ENCODE measurements at regions not wholly inside any gene's neighbourhood (a gene's known extent, or its start where the extent isn't known, plus 50 kb on each side); places are given as distances from the start of the nearest gene placed in this dataset.

GRCh38 chr18:76715012-76715610 is 107.2 kb upstream of the ZNF236 start:
- TF ChIP-seq ATF3 (CRISPR knock-in tag; conservative IDR thresholded peaks at IDR 0.05), result no peak
- no peak for TF ChIP-seq CTCF (IDR thresholded peaks at IDR 0.05)
- TF ChIP-seq ZNF281 (CRISPR knock-in tag; IDR thresholded peaks at IDR 0.05), result no peak
- no peak for TF ChIP-seq ZNF425 (CRISPR knock-in tag; conservative IDR thresholded peaks at IDR 0.05)
- TF ChIP-seq PREB (CRISPR knock-in tag; IDR thresholded peaks at IDR 0.05; ENCODE audit: borderline replicate concordance), result no peak
- no peak for TF ChIP-seq ESRRA (CRISPR knock-in tag; IDR thresholded peaks at IDR 0.05; ENCODE audit: borderline replicate concordance)
- TF ChIP-seq ZNF423 (CRISPR knock-in tag; IDR thresholded peaks at IDR 0.05), result no peak
- no peak for TF ChIP-seq ELF4 (CRISPR knock-in tag; IDR thresholded peaks at IDR 0.05; ENCODE audit: low read depth)
- TF ChIP-seq NFYB (CRISPR knock-in tag; conservative IDR thresholded peaks at IDR 0.05; ENCODE audit: low read depth), result no peak
- no peak for TF ChIP-seq FOXK1 (CRISPR knock-in tag; IDR thresholded peaks at IDR 0.05)
- TF ChIP-seq MAX (CRISPR knock-in tag; IDR thresholded peaks at IDR 0.05), result no peak
